ENCODE measurements at regions not wholly inside any gene's neighbourhood (a gene's known extent, or its start where the extent isn't known, plus 50 kb on each side); places are given as distances from the start of the nearest gene placed in this dataset.

- no peak for DNase-seq (ENCODE audit: low read depth)
These were observed 128.3 kb downstream of the AACS start for GRCh38 chr12:125193376-125194152.

- DNase-seq (ENCODE audit: low read depth) = no peak
These were observed 129.0 kb downstream of the AACS start for GRCh38 chr12:125194163-125194773.

GRCh38 chr12:125194987-125195386 lies 129.8 kb downstream of the AACS start:
- DNase-seq (ENCODE audit: low read depth) = no peak

- DNase-seq (ENCODE audit: low read depth) = no peak
These were observed 132.1 kb downstream of the AACS start for GRCh38 chr12:125197326-125197725.

- DNase-seq (ENCODE audit: low read depth) = no peak
These were observed 133.4 kb downstream of the AACS start for GRCh38 chr12:125198652-125199051.

GRCh38 chr12:125201090-125201489 lies 135.9 kb downstream of the AACS start:
- DNase-seq (ENCODE audit: low read depth) = no peak

- DNase-seq (ENCODE audit: low read depth) = no peak
These were observed 136.7 kb downstream of the AACS start for GRCh38 chr12:125201940-125202339.

GRCh38 chr12:125202421-125202820 lies 137.2 kb downstream of the AACS start:
- DNase-seq (ENCODE audit: low read depth) = no peak

GRCh38 chr12:125203145-125203765 lies 138.0 kb downstream of the AACS start:
- no peak for DNase-seq (ENCODE audit: low read depth)

GRCh38 chr12:125205386-125205785 lies 140.2 kb downstream of the AACS start:
- no peak for DNase-seq (ENCODE audit: low read depth)

GRCh38 chr12:125206711-125207110 lies 141.5 kb downstream of the AACS start:
- no peak for DNase-seq (ENCODE audit: low read depth)

GRCh38 chr12:125208334-125208733 lies 143.1 kb downstream of the AACS start:
- DNase-seq (ENCODE audit: low read depth) = no peak

- DNase-seq (ENCODE audit: low read depth) = no peak
These were observed 143.7 kb downstream of the AACS start for GRCh38 chr12:125208942-125209341.

- DNase-seq (ENCODE audit: low read depth) = no peak
These were observed 145.0 kb downstream of the AACS start for GRCh38 chr12:125210104-125210755.

GRCh38 chr12:125211464-125211863 lies 146.2 kb downstream of the AACS start:
- DNase-seq (ENCODE audit: low read depth) = no peak

GRCh38 chr12:125214289-125214688 lies 149.1 kb downstream of the AACS start:
- DNase-seq (ENCODE audit: low read depth) = no peak

- DNase-seq (ENCODE audit: low read depth) = no peak
These were observed 151.5 kb downstream of the AACS start for GRCh38 chr12:125216756-125217155.

- no peak for DNase-seq (ENCODE audit: low read depth)
These were observed 152.1 kb downstream of the AACS start for GRCh38 chr12:125217308-125217707.

- DNase-seq (ENCODE audit: low read depth) = no peak
These were observed 153.7 kb downstream of the AACS start for GRCh38 chr12:125218952-125219351.

- DNase-seq (ENCODE audit: low read depth) = no peak
These were observed 155.4 kb downstream of the AACS start for GRCh38 chr12:125220404-125221273.

GRCh38 chr12:125221602-125222001 lies 156.4 kb downstream of the AACS start:
- no peak for DNase-seq (ENCODE audit: low read depth)

- no peak for DNase-seq (ENCODE audit: low read depth)
These were observed 157.6 kb downstream of the AACS start for GRCh38 chr12:125222876-125223275.
